ENCODE measurements at regions not wholly inside any gene's neighbourhood (a gene's known extent, or its start where the extent isn't known, plus 50 kb on each side); places are given as distances from the start of the nearest gene placed in this dataset.
A peak's percentile ranks its signal among the peaks of the same experiment; 100 is the strongest.

- ChIA-PET POLR2A (no interaction called here), CTCF (interaction anchor here (1.1 to 1.7 kb wide), 2 partner anchors 42 to 379 kb away, joined by 3 to 4 read pairs; no protein-coding TSS in a partner anchor)
- WGBS (ENCODE audit: missing lambda C conversion rate) = 85% methylated on average over 8 of the region's 8 CpGs
- Histone ChIP-seq H3K27ac (no peak overlapping the region), H3K4me3 (no peak overlapping the region), H3K9me3 (no peaks in the 10 kb centered on the region), H3K4me1 (no peaks in the 10 kb centered on the region), H3K4me2 (no peak overlapping the region)
- no peak for ATAC-seq
- TF ChIP-seq RNF2 (IDR thresholded peaks at IDR 0.05; ENCODE audit: borderline replicate concordance, low read depth) (no peak), SMC3 (IDR thresholded peaks at IDR 0.05) (no peak), HMGXB4 (CRISPR knock-in tag; IDR thresholded peaks at IDR 0.05; ENCODE audit: borderline replicate concordance) (no peak), ZFP36 (IDR thresholded peaks at IDR 0.05; ENCODE audit: borderline replicate concordance, partially characterized antibody) (no peak), FOSB (CRISPR knock-in tag; IDR thresholded peaks at IDR 0.05) (no peak), CHD4 (IDR thresholded peaks at IDR 0.05; ENCODE audit: borderline replicate concordance) (no peak), MAFK (IDR thresholded peaks at IDR 0.05; ENCODE audit: partially characterized antibody) (no peak), ZNF302 (CRISPR knock-in tag; IDR thresholded peaks at IDR 0.05) (no peak), KDM5A (IDR thresholded peaks at IDR 0.05) (no peak), KDM1A (IDR thresholded peaks at IDR 0.05; ENCODE audit: low read depth) (no peak), HOXB5 (CRISPR knock-in tag; IDR thresholded peaks at IDR 0.05) (no peak), FOXS1 (CRISPR knock-in tag; IDR thresholded peaks at IDR 0.05) (no peak)
- TF ChIP-seq, protein P1, sequence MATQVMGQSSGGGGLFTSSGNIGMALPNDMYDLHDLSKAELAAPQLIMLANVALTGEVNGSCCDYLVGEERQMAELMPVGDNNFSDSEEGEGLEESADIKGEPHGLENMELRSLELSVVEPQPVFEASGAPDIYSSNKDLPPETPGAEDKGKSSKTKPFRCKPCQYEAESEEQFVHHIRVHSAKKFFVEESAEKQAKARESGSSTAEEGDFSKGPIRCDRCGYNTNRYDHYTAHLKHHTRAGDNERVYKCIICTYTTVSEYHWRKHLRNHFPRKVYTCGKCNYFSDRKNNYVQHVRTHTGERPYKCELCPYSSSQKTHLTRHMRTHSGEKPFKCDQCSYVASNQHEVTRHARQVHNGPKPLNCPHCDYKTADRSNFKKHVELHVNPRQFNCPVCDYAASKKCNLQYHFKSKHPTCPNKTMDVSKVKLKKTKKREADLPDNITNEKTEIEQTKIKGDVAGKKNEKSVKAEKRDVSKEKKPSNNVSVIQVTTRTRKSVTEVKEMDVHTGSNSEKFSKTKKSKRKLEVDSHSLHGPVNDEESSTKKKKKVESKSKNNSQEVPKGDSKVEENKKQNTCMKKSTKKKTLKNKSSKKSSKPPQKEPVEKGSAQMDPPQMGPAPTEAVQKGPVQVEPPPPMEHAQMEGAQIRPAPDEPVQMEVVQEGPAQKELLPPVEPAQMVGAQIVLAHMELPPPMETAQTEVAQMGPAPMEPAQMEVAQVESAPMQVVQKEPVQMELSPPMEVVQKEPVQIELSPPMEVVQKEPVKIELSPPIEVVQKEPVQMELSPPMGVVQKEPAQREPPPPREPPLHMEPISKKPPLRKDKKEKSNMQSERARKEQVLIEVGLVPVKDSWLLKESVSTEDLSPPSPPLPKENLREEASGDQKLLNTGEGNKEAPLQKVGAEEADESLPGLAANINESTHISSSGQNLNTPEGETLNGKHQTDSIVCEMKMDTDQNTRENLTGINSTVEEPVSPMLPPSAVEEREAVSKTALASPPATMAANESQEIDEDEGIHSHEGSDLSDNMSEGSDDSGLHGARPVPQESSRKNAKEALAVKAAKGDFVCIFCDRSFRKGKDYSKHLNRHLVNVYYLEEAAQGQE (IDR thresholded peaks at IDR 0.05) = no peak
- TF ChIP-seq, protein P2, sequence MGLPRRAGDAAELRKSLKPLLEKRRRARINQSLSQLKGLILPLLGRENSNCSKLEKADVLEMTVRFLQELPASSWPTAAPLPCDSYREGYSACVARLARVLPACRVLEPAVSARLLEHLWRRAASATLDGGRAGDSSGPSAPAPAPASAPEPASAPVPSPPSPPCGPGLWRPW (IDR thresholded peaks at IDR 0.05) = no peak
- TF ChIP-seq, protein P3, sequence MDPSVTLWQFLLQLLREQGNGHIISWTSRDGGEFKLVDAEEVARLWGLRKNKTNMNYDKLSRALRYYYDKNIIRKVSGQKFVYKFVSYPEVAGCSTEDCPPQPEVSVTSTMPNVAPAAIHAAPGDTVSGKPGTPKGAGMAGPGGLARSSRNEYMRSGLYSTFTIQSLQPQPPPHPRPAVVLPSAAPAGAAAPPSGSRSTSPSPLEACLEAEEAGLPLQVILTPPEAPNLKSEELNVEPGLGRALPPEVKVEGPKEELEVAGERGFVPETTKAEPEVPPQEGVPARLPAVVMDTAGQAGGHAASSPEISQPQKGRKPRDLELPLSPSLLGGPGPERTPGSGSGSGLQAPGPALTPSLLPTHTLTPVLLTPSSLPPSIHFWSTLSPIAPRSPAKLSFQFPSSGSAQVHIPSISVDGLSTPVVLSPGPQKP (IDR thresholded peaks at IDR 0.05; ENCODE audit: low read depth, low read length) = no peak
- no peak for DNase-seq (ENCODE audit: low read depth in 1 of 2, low spot score in 1 of 2)
- no peak for FAIRE-seq
These were observed 122.2 kb upstream of the IGF1R start for GRCh38 chr15:98526094-98526493.

DNA sequence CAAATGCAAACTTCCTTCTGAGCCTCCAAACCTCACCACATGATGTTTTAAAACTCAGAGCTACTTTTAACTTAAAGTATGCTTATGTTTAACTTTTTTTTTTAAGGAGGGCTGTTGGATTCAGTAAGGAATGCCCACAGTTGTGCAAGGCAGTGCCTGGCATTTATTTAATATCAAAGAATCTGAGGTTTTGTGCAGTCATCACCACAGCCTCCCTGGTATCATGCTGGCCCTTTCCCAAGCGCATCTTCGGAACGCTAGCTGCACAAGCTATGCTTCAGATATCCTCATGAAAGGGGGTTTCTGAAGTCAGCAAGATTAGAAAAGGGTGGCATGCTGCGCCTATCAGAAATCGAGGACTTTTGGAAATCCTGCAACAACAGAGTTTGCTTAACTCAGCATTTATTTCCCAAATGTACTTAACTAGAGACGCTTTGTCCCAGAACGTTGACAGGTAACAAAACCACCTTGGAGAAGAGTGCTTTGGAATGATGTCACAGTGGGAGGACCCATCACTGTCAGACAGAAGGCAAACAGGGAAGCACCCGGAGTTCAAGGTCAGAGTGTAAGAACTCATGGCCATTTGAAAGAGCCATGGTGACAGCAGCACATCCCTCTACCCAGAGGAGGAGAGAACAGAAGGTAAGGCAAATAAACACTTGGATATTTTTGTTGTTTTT is 120.2 kb upstream of the IGF1R start:
- POLR2A ChIA-PET = no interaction called here

More for the DNA sequence above, 120.2 kb upstream of the IGF1R start:
- H3K27ac ChIP-seq = no peak overlapping the region
- CTCF ChIA-PET = interaction anchor here (0.5 to 2.8 kb wide), 5 partner anchors 9 to 1176 kb away, joined by 3 to 22 read pairs (median 3); no protein-coding TSS in a partner anchor
- H3K9me3 ChIP-seq = no peaks in the 10 kb centered on the region
- ATAC-seq (no peak), FAIRE-seq (no peak), DNase-seq (ENCODE audit: low read depth in 1 of 2, low spot score in 1 of 2) (no peak)
- TF ChIP-seq PHF8 (IDR thresholded peaks at IDR 0.05; ENCODE audit: borderline replicate concordance, low read depth) = no peak
- no peak for TF ChIP-seq CHD2 (IDR thresholded peaks at IDR 0.05; ENCODE audit: low read length, partially characterized antibody)
- TF ChIP-seq, protein P4, sequence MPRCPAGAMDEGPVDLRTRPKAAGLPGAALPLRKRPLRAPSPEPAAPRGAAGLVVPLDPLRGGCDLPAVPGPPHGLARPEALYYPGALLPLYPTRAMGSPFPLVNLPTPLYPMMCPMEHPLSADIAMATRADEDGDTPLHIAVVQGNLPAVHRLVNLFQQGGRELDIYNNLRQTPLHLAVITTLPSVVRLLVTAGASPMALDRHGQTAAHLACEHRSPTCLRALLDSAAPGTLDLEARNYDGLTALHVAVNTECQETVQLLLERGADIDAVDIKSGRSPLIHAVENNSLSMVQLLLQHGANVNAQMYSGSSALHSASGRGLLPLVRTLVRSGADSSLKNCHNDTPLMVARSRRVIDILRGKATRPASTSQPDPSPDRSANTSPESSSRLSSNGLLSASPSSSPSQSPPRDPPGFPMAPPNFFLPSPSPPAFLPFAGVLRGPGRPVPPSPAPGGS (IDR thresholded peaks at IDR 0.05) = no peak
- peak; percentile 87 for TF ChIP-seq MAFK (IDR thresholded peaks at IDR 0.05; ENCODE audit: partially characterized antibody)
- no peaks in the 10 kb centered on the region for H3K4me1 ChIP-seq
- H3K4me3 ChIP-seq = no peak overlapping the region
- no peak overlapping the region for H3K4me2 ChIP-seq
- 68% methylated on average over 8 of the region's 8 CpGs for WGBS (ENCODE audit: missing lambda C conversion rate)

Data from A549 (cell line).